Panc1 (cell line): ENCODE measurements at regions not wholly inside any gene's neighbourhood (a gene's known extent, or its start where the extent isn't known, plus 50 kb on each side); places are given as distances from the start of the nearest gene placed in this dataset.

Experiments used
- ATAC-seq: fragments of 200-7000 bp; cut with Tn5 transposase; 2 replicates; pipeline ENCODE4 v1.9.1; 2020; ENCODE audit warnings: mild to moderate bottlenecking, moderate library complexity
- BruUV-seq: library from RNA; stranded (reverse); fragments of 400-500 nt; replicated peaks from 2 replicates; lab custom pipeline; 2021; lab: Mats Ljungman, UMichigan
- CTCF ChIA-PET: fragments of 300-600 bp; sonication (Branson Sonifier 250); formaldehyde crosslinking; loops from one replicate; lab custom pipeline; 2022; ENCODE audit warnings: antibody characterized with exemption; lab: Charles Lee
- POLR2A ChIA-PET: fragments of 300-600 bp; sonication (Branson Sonifier 250); formaldehyde crosslinking; loops from one replicate; lab custom pipeline; 2022; ENCODE audit warnings: antibody characterized with exemption; lab: Charles Lee
- DNase-seq: peaks from one replicate; pipeline ENCODE4 v3.0.0-alpha.2; 2010; ENCODE audit warnings: low read depth, low spot score
- H3K27ac ChIP-seq: 2 replicates; pipeline ENCODE4 v1.5.1; 2011; ENCODE audit warnings: mild to moderate bottlenecking, low read length, inconsistent platforms
- H3K27me3 ChIP-seq: fragments of 200-500 bp; sonication (Bioruptor generic); 2 replicates; pipeline ENCODE4 v1.6.0; 2014; ENCODE audit warnings: low read length, inconsistent platforms; ENCODE audit not compliant: control insufficient read depth, insufficient read depth
- H3K36me3 ChIP-seq: fragments of 200-500 bp; sonication (Bioruptor generic); 2 replicates; pipeline ENCODE4 v1.5.1; 2014; ENCODE audit warnings: inconsistent platforms, mild to moderate bottlenecking, low read length, moderate library complexity; ENCODE audit not compliant: control insufficient read depth, insufficient read depth
- H3K4me1 ChIP-seq: 2 replicates; pipeline ENCODE4 v1.5.1; 2011; ENCODE audit warnings: inconsistent platforms, mild to moderate bottlenecking, low read length, moderate library complexity; ENCODE audit not compliant: control insufficient read depth, insufficient read depth
- H3K4me3 ChIP-seq, 2 experiments: 2 replicates each; pipeline ENCODE4 v1.5.1; 2011 to 2012; ENCODE audit warnings: low read depth in 2 of 2, low read length in 2 of 2, mild to moderate bottlenecking in 2 of 2, inconsistent platforms in 1 of 2, moderate library complexity in 1 of 2
- H3K9me3 ChIP-seq: fragments of 200-500 bp; sonication (Bioruptor generic); 2 replicates; pipeline ENCODE4 v1.5.1; 2014; ENCODE audit warnings: low read depth, mild to moderate bottlenecking, inconsistent platforms, low read length, moderate library complexity; ENCODE audit not compliant: control insufficient read depth, insufficient read depth
- POLR2AphosphoS5 ChIP-seq: IDR thresholded peaks from 2 replicates; pipeline ENCODE4 v1.6.1; 2012; ENCODE audit warnings: mild to moderate bottlenecking, low read depth, low read length, moderate library complexity
- SIN3A ChIP-seq: IDR thresholded peaks from 2 replicates; pipeline ENCODE4 v1.6.1; 2012; ENCODE audit warnings: low read depth, mild to moderate bottlenecking, low read length, moderate library complexity, borderline replicate concordance; ENCODE audit not compliant: insufficient read depth
- TCF7L2 ChIP-seq: IDR thresholded peaks from 2 replicates; pipeline ENCODE4 v1.6.1; 2011; ENCODE audit warnings: mild to moderate bottlenecking, low read depth, low read length, inconsistent platforms
- in situ Hi-C: cut with HindIII; loops from 2 replicates; pipeline ENCODE4 v1.10.0; 2016; ENCODE audit warnings: low sequenced_read_pairs, low pct_unique_long_range_greater_than_20kb
- intact Hi-C: fragments of 100-400 bp; cut with micrococcal nuclease; formaldehyde crosslinking; loops from one replicate; pipeline ENCODE4 v1.10.0; 2022; ENCODE audit not compliant: unreplicated experiment
- TF ChIP-seq, protein P1 (sequence below): fragments of 450-650 bp; IDR thresholded peaks from 2 replicates; pipeline ENCODE4 v1.5.1; 2017; ENCODE audit warnings: mild to moderate bottlenecking
- TF ChIP-seq, protein P2 (sequence below), 2 experiments: IDR thresholded peaks; 2 replicates each; pipeline ENCODE4 v1.6.1; 2011 to 2012; ENCODE audit warnings: low read depth in 2 of 2, control low read depth in 1 of 2, low read length in 1 of 2, mild to moderate bottlenecking in 1 of 2, moderate library complexity in 1 of 2; ENCODE audit not compliant: insufficient read depth in 1 of 2

DNA sequence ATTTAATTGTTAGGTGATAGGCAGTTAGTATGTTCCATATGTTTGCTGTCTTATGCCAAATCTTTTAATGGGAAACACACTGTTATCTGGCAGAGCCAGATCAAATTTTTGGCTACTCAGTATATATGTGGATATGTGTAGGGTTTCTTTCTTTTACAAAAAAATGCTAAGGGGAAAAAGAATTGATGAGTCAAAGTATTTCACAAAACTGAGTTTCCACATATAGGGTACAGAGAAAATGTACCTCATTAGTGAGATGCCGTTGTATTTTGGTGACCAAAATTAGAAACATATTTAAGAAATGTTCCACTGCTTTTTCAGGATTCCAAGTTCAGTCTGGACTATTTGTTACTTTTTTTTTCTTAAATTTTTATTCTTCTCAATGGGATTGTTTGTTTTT lies 201.2 kb upstream of the PTGFR start:
- no peak for ATAC-seq
- DNase-seq: no peak
- no peak for TF ChIP-seq POLR2AphosphoS5
- TF ChIP-seq TCF7L2: no peak
- TF ChIP-seq, protein P1, sequence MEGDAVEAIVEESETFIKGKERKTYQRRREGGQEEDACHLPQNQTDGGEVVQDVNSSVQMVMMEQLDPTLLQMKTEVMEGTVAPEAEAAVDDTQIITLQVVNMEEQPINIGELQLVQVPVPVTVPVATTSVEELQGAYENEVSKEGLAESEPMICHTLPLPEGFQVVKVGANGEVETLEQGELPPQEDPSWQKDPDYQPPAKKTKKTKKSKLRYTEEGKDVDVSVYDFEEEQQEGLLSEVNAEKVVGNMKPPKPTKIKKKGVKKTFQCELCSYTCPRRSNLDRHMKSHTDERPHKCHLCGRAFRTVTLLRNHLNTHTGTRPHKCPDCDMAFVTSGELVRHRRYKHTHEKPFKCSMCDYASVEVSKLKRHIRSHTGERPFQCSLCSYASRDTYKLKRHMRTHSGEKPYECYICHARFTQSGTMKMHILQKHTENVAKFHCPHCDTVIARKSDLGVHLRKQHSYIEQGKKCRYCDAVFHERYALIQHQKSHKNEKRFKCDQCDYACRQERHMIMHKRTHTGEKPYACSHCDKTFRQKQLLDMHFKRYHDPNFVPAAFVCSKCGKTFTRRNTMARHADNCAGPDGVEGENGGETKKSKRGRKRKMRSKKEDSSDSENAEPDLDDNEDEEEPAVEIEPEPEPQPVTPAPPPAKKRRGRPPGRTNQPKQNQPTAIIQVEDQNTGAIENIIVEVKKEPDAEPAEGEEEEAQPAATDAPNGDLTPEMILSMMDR: no peak
- TF ChIP-seq, protein P2, sequence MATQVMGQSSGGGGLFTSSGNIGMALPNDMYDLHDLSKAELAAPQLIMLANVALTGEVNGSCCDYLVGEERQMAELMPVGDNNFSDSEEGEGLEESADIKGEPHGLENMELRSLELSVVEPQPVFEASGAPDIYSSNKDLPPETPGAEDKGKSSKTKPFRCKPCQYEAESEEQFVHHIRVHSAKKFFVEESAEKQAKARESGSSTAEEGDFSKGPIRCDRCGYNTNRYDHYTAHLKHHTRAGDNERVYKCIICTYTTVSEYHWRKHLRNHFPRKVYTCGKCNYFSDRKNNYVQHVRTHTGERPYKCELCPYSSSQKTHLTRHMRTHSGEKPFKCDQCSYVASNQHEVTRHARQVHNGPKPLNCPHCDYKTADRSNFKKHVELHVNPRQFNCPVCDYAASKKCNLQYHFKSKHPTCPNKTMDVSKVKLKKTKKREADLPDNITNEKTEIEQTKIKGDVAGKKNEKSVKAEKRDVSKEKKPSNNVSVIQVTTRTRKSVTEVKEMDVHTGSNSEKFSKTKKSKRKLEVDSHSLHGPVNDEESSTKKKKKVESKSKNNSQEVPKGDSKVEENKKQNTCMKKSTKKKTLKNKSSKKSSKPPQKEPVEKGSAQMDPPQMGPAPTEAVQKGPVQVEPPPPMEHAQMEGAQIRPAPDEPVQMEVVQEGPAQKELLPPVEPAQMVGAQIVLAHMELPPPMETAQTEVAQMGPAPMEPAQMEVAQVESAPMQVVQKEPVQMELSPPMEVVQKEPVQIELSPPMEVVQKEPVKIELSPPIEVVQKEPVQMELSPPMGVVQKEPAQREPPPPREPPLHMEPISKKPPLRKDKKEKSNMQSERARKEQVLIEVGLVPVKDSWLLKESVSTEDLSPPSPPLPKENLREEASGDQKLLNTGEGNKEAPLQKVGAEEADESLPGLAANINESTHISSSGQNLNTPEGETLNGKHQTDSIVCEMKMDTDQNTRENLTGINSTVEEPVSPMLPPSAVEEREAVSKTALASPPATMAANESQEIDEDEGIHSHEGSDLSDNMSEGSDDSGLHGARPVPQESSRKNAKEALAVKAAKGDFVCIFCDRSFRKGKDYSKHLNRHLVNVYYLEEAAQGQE (IDR thresholded peaks at IDR 0.05; ENCODE audit: insufficient read depth in 1 of 2, low read depth in 2 of 2, low read length in 1 of 2): no peak
- TF ChIP-seq SIN3A: no peak
- Histone ChIP-seq H3K36me3 (no peaks in the 10 kb centered on the region), H3K4me3 (no peak overlapping the region), H3K4me1 (no peaks in the 10 kb centered on the region), H3K27me3 (no peaks in the 10 kb centered on the region), H3K9me3 (no peaks in the 10 kb centered on the region), H3K27ac (no peak overlapping the region)
- in situ Hi-C loops (no loop called here), intact Hi-C loops (no loop called here)
- ChIA-PET CTCF (no interaction called here), POLR2A (interaction anchor here (0.6 to 0.7 kb wide), 2 partner anchors 30 to 302 kb away, joined by 4 to 5 read pairs; no protein-coding TSS in a partner anchor)
- BruUV-seq: no TSS peak

DNA sequence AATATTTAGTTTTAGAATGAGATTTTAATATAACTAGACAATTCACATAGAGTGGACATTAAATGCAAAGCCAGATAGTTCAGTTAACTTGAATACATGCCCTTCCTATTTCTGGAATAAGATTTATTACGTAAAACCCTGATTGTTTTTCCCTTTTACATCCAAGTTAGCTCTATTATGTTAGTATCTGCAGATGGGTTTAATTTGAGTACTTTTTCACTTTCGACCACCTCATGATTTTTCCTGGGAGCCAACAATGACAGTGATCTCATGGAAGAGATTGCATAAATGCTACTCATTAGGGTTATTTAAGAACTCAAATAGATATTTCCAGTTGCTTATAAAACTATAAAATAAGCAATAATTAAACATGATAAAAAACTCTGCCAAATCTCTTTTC lies 199.4 kb upstream of the PTGFR start:
- ATAC-seq (no peak), DNase-seq (no peak)
- Histone ChIP-seq H3K4me3 (no peak overlapping the region), H3K9me3 (no peaks in the 10 kb centered on the region), H3K4me1 (no peaks in the 10 kb centered on the region), H3K27ac (no peak overlapping the region), H3K36me3 (no peaks in the 10 kb centered on the region), H3K27me3 (no peaks in the 10 kb centered on the region)
- no peak for TF ChIP-seq SIN3A
- TF ChIP-seq, protein P2 (IDR thresholded peaks at IDR 0.05; ENCODE audit: insufficient read depth in 1 of 2, low read depth in 2 of 2, low read length in 1 of 2): no peak
- TF ChIP-seq, protein P1: no peak
- TF ChIP-seq POLR2AphosphoS5: no peak
- no peak for TF ChIP-seq TCF7L2
- in situ Hi-C loops: no loop called here
- ChIA-PET CTCF (no interaction called here), POLR2A (no interaction called here)
- intact Hi-C loops: no loop called here
- no TSS peak for BruUV-seq
